ENCODE measurements at regions not wholly inside any gene's neighbourhood (a gene's known extent, or its start where the extent isn't known, plus 50 kb on each side); places are given as distances from the start of the nearest gene placed in this dataset.

DNA sequence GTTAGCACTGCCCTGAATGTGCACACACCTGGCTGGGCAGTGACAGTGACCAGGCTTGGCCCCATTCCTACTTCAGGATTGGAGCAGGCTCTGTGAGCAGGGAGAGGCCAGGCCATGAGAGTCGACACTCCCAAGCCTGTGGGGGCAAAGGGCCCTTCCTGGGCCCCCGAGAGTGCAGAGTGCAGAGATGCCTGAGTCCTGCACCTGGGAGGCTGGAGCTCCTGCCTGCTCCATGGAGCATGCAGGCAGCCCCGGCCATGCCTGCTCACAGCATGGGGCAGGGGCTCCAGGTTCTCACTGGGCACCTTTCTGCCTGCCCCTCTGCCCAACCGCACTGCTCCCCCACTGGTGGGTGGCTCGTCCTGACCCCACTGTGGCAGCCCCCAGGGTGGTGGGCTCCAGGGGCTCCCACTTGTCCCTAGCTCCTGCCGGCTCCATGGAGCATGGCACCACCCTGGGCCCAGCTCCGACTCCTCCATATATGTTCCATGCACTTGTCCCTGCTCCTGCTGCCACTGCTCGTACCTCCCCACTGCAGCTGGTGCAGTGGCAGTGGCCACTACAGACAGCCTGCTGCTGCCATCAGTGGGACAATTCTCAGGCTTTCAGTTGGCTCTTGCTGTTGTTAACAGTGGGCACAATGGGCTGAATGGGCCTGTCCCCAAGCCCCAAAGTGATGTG, 282.0 kb downstream of the RPRM start:
- TF ChIP-seq RAD21 (IDR thresholded peaks at IDR 0.05) (no peak), FOXA2 (IDR thresholded peaks at IDR 0.05) (no peak), GABPA (IDR thresholded peaks at IDR 0.05 in 1 of 2, conservative IDR thresholded peaks at IDR 0.05 in 1 of 2) (no peak), TAF1 (conservative IDR thresholded peaks at IDR 0.05) (no peak), JUND (IDR thresholded peaks at IDR 0.05) (no peak), HNF4G (IDR thresholded peaks at IDR 0.05) (no peak)
- TF ChIP-seq, protein P1, sequence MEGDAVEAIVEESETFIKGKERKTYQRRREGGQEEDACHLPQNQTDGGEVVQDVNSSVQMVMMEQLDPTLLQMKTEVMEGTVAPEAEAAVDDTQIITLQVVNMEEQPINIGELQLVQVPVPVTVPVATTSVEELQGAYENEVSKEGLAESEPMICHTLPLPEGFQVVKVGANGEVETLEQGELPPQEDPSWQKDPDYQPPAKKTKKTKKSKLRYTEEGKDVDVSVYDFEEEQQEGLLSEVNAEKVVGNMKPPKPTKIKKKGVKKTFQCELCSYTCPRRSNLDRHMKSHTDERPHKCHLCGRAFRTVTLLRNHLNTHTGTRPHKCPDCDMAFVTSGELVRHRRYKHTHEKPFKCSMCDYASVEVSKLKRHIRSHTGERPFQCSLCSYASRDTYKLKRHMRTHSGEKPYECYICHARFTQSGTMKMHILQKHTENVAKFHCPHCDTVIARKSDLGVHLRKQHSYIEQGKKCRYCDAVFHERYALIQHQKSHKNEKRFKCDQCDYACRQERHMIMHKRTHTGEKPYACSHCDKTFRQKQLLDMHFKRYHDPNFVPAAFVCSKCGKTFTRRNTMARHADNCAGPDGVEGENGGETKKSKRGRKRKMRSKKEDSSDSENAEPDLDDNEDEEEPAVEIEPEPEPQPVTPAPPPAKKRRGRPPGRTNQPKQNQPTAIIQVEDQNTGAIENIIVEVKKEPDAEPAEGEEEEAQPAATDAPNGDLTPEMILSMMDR (IDR thresholded peaks at IDR 0.05; ENCODE audit: low read depth, low read length, missing input control) = no peak
- H3K4me3 ChIP-seq (ENCODE audit: low read depth in 1 of 3, low read length in 3 of 3) = no peak overlapping the region
- no peak for DNase-seq (ENCODE audit: low spot score)

DNA sequence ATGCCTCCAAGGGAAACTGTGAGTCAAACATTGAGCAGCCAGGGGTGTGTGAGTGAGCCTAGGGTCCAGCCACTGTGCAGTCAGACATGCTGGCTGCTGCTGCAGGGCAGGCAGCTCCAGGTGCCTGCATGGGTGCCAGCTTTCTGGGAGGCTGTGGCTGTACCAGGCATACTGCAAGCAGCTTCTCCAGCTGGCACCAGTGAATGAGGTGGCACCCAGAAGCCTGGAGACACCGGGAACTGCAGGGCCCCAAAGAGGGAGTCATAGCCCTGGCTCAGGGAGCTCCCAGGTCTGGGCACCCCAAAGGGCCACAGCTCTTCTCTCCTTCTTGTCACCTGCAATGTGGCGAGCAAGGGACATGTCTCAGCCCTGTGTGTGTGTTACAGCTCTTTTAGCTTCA, 283.2 kb downstream of the RPRM start:
- Histone ChIP-seq H3K4me1 (ENCODE audit: control insufficient read depth in 4 of 4, insufficient read depth in 4 of 4, low read length in 3 of 4) (no peaks in the 10 kb centered on the region), H3K4me3 (ENCODE audit: low read depth in 1 of 3, low read length in 3 of 3) (no peak overlapping the region), H3K9ac (ENCODE audit: low read depth in 1 of 2, low read length in 2 of 2) (no peak overlapping the region), H3K36me3 (ENCODE audit: control insufficient read depth in 4 of 4, insufficient read depth in 3 of 4, low read depth in 1 of 4, low read length in 3 of 4) (no peaks in the 10 kb centered on the region), H3K27me3 (ENCODE audit: control insufficient read depth in 4 of 4, insufficient read depth in 4 of 4, low read length in 3 of 4) (no peaks in the 10 kb centered on the region), H3K9me3 (ENCODE audit: control insufficient read depth in 4 of 4, low read length in 3 of 4) (peaks cover 0 to 4% (median 0%) of the 10 kb centered on the region in 4 donors), H3K27ac (ENCODE audit: low read depth in 1 of 2, low read length in 2 of 2) (no peak overlapping the region)
- DNase-seq (ENCODE audit: low spot score) = no peak
- 80% methylated on average over 2 of the region's 2 CpGs for WGBS
- TF ChIP-seq YY1 (IDR thresholded peaks at IDR 0.05) (no peak), FOXA1 (IDR thresholded peaks at IDR 0.05) (no peak)
- TF ChIP-seq, protein P2, sequence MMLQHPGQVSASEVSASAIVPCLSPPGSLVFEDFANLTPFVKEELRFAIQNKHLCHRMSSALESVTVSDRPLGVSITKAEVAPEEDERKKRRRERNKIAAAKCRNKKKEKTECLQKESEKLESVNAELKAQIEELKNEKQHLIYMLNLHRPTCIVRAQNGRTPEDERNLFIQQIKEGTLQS (IDR thresholded peaks at IDR 0.05) = no peak

More for the DNA sequence above, 282.0 kb downstream of the RPRM start:
- Histone ChIP-seq H3K4me1 (ENCODE audit: control insufficient read depth in 4 of 4, insufficient read depth in 4 of 4, low read length in 3 of 4) (no peaks in the 10 kb centered on the region), H3K9ac (ENCODE audit: low read depth in 1 of 2, low read length in 2 of 2) (no peak overlapping the region), H3K36me3 (ENCODE audit: control insufficient read depth in 4 of 4, insufficient read depth in 3 of 4, low read depth in 1 of 4, low read length in 3 of 4) (no peaks in the 10 kb centered on the region), H3K27ac (ENCODE audit: low read depth in 1 of 2, low read length in 2 of 2) (no peak overlapping the region), H3K9me3 (ENCODE audit: control insufficient read depth in 4 of 4, low read length in 3 of 4) (peaks cover 0 to 4% (median 0%) of the 10 kb centered on the region in 4 donors), H3K27me3 (ENCODE audit: control insufficient read depth in 4 of 4, insufficient read depth in 4 of 4, low read length in 3 of 4) (no peaks in the 10 kb centered on the region)
- WGBS = 74% methylated on average over 8 of the region's 8 CpGs

DNA sequence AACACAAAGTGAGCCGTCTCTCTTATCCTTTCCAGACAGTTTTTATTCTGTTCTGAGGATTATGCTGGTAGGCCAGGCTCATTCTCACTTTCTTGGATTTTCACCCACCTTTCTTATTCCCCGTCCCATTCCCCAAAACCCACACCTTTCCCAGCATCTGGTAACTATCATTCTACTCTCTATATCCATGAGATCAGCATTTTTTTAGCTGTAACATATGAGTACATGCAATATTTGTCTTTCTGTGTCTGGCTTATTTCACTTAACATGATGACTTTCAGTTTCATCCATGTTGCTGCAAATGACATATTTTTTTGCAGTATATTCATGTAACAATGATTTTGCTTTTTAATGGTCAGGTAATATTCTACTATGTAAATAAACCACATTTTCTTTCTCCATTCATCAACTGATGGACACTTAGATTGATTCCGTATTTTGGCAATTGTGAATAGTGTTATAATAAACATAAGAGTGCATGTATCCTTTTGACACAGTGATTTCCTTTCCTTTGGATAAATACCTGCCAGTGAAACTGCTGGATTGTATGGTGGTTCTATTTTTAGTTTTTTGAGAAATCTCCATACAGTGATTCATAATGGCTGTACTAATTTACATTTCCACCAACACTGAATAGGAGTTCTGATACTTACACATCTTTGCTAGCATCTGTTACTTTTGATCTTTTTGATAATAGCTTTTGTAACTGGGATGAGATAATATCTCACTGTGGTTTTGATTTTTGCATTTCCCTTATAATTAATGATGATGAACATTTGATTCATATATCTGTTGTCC, 289.3 kb downstream of the RPRM start:
- no peak overlapping the region for H3K4me3 ChIP-seq (ENCODE audit: low read depth in 1 of 3, low read length in 3 of 3)
- DNase-seq (ENCODE audit: low spot score) = no peak
- H3K4me1 ChIP-seq (ENCODE audit: control insufficient read depth in 4 of 4, insufficient read depth in 4 of 4, low read length in 3 of 4) = no peaks in the 10 kb centered on the region
- WGBS = 78% methylated on average over 3 of the region's 3 CpGs
- no peaks in the 10 kb centered on the region for H3K9me3 ChIP-seq (ENCODE audit: control insufficient read depth in 4 of 4, low read length in 3 of 4)
- H3K27me3 ChIP-seq (ENCODE audit: control insufficient read depth in 4 of 4, insufficient read depth in 4 of 4, low read length in 3 of 4) = peaks cover 0 to 3% (median 0%) of the 10 kb centered on the region in 4 donors
- TF ChIP-seq RXRA (IDR thresholded peaks at IDR 0.05) (no peak), EGR1 (IDR thresholded peaks at IDR 0.05; ENCODE audit: low read depth in 2 of 2) (no peak), RAD21 (IDR thresholded peaks at IDR 0.05) (no peak), HNF4A (conservative IDR thresholded peaks at IDR 0.05) (no peak), JUND (IDR thresholded peaks at IDR 0.05) (no peak), FOXA2 (IDR thresholded peaks at IDR 0.05) (no peak), GABPA (IDR thresholded peaks at IDR 0.05 in 1 of 2, conservative IDR thresholded peaks at IDR 0.05 in 1 of 2) (no peak), SP1 (IDR thresholded peaks at IDR 0.05) (no peak), TAF1 (conservative IDR thresholded peaks at IDR 0.05) (no peak), FOXA1 (IDR thresholded peaks at IDR 0.05) (no peak)
- TF ChIP-seq, protein P3, sequence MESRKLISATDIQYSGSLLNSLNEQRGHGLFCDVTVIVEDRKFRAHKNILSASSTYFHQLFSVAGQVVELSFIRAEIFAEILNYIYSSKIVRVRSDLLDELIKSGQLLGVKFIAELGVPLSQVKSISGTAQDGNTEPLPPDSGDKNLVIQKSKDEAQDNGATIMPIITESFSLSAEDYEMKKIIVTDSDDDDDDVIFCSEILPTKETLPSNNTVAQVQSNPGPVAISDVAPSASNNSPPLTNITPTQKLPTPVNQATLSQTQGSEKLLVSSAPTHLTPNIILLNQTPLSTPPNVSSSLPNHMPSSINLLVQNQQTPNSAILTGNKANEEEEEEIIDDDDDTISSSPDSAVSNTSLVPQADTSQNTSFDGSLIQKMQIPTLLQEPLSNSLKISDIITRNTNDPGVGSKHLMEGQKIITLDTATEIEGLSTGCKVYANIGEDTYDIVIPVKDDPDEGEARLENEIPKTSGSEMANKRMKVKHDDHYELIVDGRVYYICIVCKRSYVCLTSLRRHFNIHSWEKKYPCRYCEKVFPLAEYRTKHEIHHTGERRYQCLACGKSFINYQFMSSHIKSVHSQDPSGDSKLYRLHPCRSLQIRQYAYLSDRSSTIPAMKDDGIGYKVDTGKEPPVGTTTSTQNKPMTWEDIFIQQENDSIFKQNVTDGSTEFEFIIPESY (IDR thresholded peaks at IDR 0.05) = no peak
- TF ChIP-seq, protein P4, sequence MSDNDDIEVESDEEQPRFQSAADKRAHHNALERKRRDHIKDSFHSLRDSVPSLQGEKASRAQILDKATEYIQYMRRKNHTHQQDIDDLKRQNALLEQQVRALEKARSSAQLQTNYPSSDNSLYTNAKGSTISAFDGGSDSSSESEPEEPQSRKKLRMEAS (IDR thresholded peaks at IDR 0.05) = no peak
- TF ChIP-seq, protein P2 (IDR thresholded peaks at IDR 0.05) = no peak
- TF ChIP-seq, protein P5, sequence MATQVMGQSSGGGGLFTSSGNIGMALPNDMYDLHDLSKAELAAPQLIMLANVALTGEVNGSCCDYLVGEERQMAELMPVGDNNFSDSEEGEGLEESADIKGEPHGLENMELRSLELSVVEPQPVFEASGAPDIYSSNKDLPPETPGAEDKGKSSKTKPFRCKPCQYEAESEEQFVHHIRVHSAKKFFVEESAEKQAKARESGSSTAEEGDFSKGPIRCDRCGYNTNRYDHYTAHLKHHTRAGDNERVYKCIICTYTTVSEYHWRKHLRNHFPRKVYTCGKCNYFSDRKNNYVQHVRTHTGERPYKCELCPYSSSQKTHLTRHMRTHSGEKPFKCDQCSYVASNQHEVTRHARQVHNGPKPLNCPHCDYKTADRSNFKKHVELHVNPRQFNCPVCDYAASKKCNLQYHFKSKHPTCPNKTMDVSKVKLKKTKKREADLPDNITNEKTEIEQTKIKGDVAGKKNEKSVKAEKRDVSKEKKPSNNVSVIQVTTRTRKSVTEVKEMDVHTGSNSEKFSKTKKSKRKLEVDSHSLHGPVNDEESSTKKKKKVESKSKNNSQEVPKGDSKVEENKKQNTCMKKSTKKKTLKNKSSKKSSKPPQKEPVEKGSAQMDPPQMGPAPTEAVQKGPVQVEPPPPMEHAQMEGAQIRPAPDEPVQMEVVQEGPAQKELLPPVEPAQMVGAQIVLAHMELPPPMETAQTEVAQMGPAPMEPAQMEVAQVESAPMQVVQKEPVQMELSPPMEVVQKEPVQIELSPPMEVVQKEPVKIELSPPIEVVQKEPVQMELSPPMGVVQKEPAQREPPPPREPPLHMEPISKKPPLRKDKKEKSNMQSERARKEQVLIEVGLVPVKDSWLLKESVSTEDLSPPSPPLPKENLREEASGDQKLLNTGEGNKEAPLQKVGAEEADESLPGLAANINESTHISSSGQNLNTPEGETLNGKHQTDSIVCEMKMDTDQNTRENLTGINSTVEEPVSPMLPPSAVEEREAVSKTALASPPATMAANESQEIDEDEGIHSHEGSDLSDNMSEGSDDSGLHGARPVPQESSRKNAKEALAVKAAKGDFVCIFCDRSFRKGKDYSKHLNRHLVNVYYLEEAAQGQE (IDR thresholded peaks at IDR 0.05) = no peak
- H3K27ac ChIP-seq (ENCODE audit: low read depth in 1 of 2, low read length in 2 of 2) = no peak overlapping the region
- H3K9ac ChIP-seq (ENCODE audit: low read depth in 1 of 2, low read length in 2 of 2) = no peak overlapping the region
- H3K36me3 ChIP-seq (ENCODE audit: control insufficient read depth in 4 of 4, insufficient read depth in 3 of 4, low read depth in 1 of 4, low read length in 3 of 4) = no peaks in the 10 kb centered on the region

Data from liver (tissue), 8 donors.